Progenitor cell of endocrine pancreas (in vitro differentiated cells): ENCODE measurements at regions not wholly inside any gene's neighbourhood (a gene's known extent, or its start where the extent isn't known, plus 50 kb on each side); places are given as distances from the start of the nearest gene placed in this dataset.
"Not testable (repeated sequence)": the region's sequence is repeated elsewhere in the genome, so short reads cannot be mapped to it uniquely, and the experiment has no call there.

Source experiments
- DNase-seq: peaks from one replicate; pipeline ENCODE4 v3.0.0; 2021; ENCODE audit warnings: low spot score; ENCODE audit not compliant: unreplicated experiment
- H3K27ac Mint-ChIP-seq: 2 replicates; pipeline ENCODE4 v1.8.0; 2021; ENCODE audit warnings: mild to moderate bottlenecking, moderate library complexity, mixed read lengths
- H3K27me3 Mint-ChIP-seq: 2 replicates; pipeline ENCODE4 v1.8.0; 2021; ENCODE audit warnings: mixed read lengths
- H3K36me3 Mint-ChIP-seq: 2 replicates; pipeline ENCODE4 v1.8.0; 2022; ENCODE audit warnings: mixed read lengths; ENCODE audit not compliant: insufficient read depth
- H3K4me1 Mint-ChIP-seq: 2 replicates; pipeline ENCODE4 v1.8.0; 2021; ENCODE audit warnings: low read depth, mixed read lengths
- H3K4me3 Mint-ChIP-seq: 2 replicates; pipeline ENCODE4 v1.8.0; 2021; ENCODE audit warnings: low read depth, mild to moderate bottlenecking, moderate library complexity, mixed read lengths
- H3K9me3 Mint-ChIP-seq: 2 replicates; pipeline ENCODE4 v1.8.0; 2021; ENCODE audit warnings: low read depth, mixed read lengths
- CTCF ChIP-seq: fragments of 200-600 bp; sonication (generic); IDR thresholded peaks from one replicate; pipeline ENCODE4 v1.5.0; 2021; ENCODE audit warnings: antibody characterized with exemption, mild to moderate bottlenecking; ENCODE audit not compliant: unreplicated experiment

- no peak overlapping the region for H3K4me3 Mint-ChIP-seq
Measured at GRCh38 chr13:103614761-103615160, 548.5 kb upstream of the SLC10A2 start.

GRCh38 chr13:103607995-103608394 is 541.8 kb upstream of the SLC10A2 start:
- no peak for DNase-seq
- no peaks in the 10 kb centered on the region for H3K9me3 Mint-ChIP-seq
- H3K27me3 Mint-ChIP-seq = no peaks in the 10 kb centered on the region
- no peaks in the 10 kb centered on the region for H3K36me3 Mint-ChIP-seq
- H3K4me3 Mint-ChIP-seq = no peak overlapping the region
- no peaks in the 10 kb centered on the region for H3K4me1 Mint-ChIP-seq
- H3K27ac Mint-ChIP-seq = no peak overlapping the region
- TF ChIP-seq CTCF = no peak

More at GRCh38 chr13:103614761-103615160, 548.5 kb upstream of the SLC10A2 start:
- Mint-ChIP-seq H3K4me1 (peaks cover 5% of the 10 kb centered on the region), H3K27ac (no peak overlapping the region), H3K36me3 (no peaks in the 10 kb centered on the region), H3K27me3 (no peaks in the 10 kb centered on the region), H3K9me3 (no peaks in the 10 kb centered on the region)
- TF ChIP-seq CTCF = no peak
- DNase-seq = no peak

- H3K27me3 Mint-ChIP-seq = no peaks in the 10 kb centered on the region
- H3K4me3 Mint-ChIP-seq = no peak overlapping the region
- H3K4me1 Mint-ChIP-seq = no peaks in the 10 kb centered on the region
- TF ChIP-seq CTCF = no peak
- no peak for DNase-seq
- no peaks in the 10 kb centered on the region for H3K36me3 Mint-ChIP-seq
- H3K9me3 Mint-ChIP-seq = peaks cover 8% of the 10 kb centered on the region
- no peak overlapping the region for H3K27ac Mint-ChIP-seq
Measured at GRCh38 chr13:103605546-103606326, 539.5 kb upstream of the SLC10A2 start.

- H3K4me1 Mint-ChIP-seq, H3K27me3 Mint-ChIP-seq, H3K9me3 Mint-ChIP-seq, H3K36me3 Mint-ChIP-seq, DNase-seq, H3K4me3 Mint-ChIP-seq, H3K27ac Mint-ChIP-seq: not testable (repeated sequence)
Measured at GRCh38 chr13:103599870-103600269, 533.7 kb upstream of the SLC10A2 start.

- H3K27ac Mint-ChIP-seq = no peak overlapping the region
- H3K4me3 Mint-ChIP-seq = no peak overlapping the region
- peaks cover 8% of the 10 kb centered on the region for H3K9me3 Mint-ChIP-seq
- H3K36me3 Mint-ChIP-seq = no peaks in the 10 kb centered on the region
- H3K4me1 Mint-ChIP-seq = no peaks in the 10 kb centered on the region
- TF ChIP-seq CTCF = no peak
- DNase-seq = no peak
- H3K27me3 Mint-ChIP-seq = no peaks in the 10 kb centered on the region
Measured at GRCh38 chr13:103598671-103599070, 532.5 kb upstream of the SLC10A2 start.

GRCh38 chr13:103573446-103573845 is 507.2 kb upstream of the SLC10A2 start:
- Mint-ChIP-seq H3K27me3 (no peaks in the 10 kb centered on the region), H3K9me3 (peaks cover 19% of the 10 kb centered on the region), H3K4me3 (no peak overlapping the region), H3K4me1 (no peaks in the 10 kb centered on the region), H3K27ac (no peak overlapping the region), H3K36me3 (peaks cover 4% of the 10 kb centered on the region)
- DNase-seq = no peak
- TF ChIP-seq CTCF = no peak
